HL-60 (cell line): ENCODE measurements at regions not wholly inside any gene's neighbourhood (a gene's known extent, or its start where the extent isn't known, plus 50 kb on each side); places are given as distances from the start of the nearest gene placed in this dataset.

Source experiments
- DNase-seq, 2 experiments: peaks; one replicate each; pipeline ENCODE4 v3.0.0-alpha.2; 2010 to 2020; ENCODE audit warnings: low read depth in 1 of 2, low spot score in 1 of 2
- H3K27ac ChIP-seq: fragments of 250-450 bp; sonication (Bioruptor Pico); replicated peaks from 2 replicates; pipeline ENCODE4 v1.5.1; 2020; ENCODE audit warnings: mild to moderate bottlenecking, moderate library complexity
- H3K27me3 ChIP-seq: fragments of 250-450 bp; sonication (Bioruptor Pico); 2 replicates; pipeline ENCODE4 v1.5.1; 2021; ENCODE audit warnings: mild to moderate bottlenecking, moderate library complexity; ENCODE audit not compliant: insufficient read depth, poor library complexity, severe bottlenecking
- H3K4me3 ChIP-seq: replicated peaks from 2 replicates; pipeline ENCODE4 v1.5.1; 2011; ENCODE audit warnings: mild to moderate bottlenecking, control low read depth, low read length; ENCODE audit not compliant: insufficient read depth
- GABPA ChIP-seq: IDR thresholded peaks from 2 replicates; pipeline ENCODE4 v1.6.1; 2012; ENCODE audit warnings: low read depth
- POLR2AphosphoS5 ChIP-seq: IDR thresholded peaks from 2 replicates; pipeline ENCODE4 v1.6.1; 2012; ENCODE audit warnings: low read depth
- SPI1 ChIP-seq: IDR thresholded peaks from 2 replicates; pipeline ENCODE4 v1.6.1; 2012; ENCODE audit warnings: low read depth, mild to moderate bottlenecking, borderline replicate concordance
- TF ChIP-seq, protein P1 (sequence below): IDR thresholded peaks from 2 replicates; pipeline ENCODE4 v1.6.1; 2012; ENCODE audit warnings: low read depth; ENCODE audit not compliant: insufficient replicate concordance
- TF ChIP-seq, protein P2 (sequence below): IDR thresholded peaks from one replicate; pipeline ENCODE4 v1.5.1; 2011; ENCODE audit warnings: low read length, control low read depth, inconsistent platforms; ENCODE audit not compliant: insufficient read depth

DNA sequence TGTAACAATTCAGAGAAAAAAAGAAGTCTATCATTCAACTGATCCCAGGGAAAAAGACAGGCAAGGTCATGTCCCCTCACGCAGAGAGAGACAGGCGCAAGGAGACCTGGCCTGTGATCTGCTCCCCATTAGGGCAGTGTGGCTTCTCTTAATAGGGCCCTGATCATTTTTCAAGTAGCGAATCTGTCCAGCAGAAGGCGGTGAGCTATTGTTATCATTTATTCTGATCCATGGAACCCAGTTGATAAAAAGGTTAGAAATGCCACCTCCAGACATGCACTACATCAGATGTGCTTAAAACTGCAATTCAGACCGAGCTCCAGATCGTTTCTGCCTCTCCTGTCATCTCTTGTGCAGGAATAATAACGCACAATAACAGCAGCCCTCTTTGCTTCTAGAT lies 1025.6 kb upstream of the PIK3C3 start:
- no peaks in the 10 kb centered on the region for H3K27me3 ChIP-seq
- DNase-seq: no peak
- TF ChIP-seq, protein P1, sequence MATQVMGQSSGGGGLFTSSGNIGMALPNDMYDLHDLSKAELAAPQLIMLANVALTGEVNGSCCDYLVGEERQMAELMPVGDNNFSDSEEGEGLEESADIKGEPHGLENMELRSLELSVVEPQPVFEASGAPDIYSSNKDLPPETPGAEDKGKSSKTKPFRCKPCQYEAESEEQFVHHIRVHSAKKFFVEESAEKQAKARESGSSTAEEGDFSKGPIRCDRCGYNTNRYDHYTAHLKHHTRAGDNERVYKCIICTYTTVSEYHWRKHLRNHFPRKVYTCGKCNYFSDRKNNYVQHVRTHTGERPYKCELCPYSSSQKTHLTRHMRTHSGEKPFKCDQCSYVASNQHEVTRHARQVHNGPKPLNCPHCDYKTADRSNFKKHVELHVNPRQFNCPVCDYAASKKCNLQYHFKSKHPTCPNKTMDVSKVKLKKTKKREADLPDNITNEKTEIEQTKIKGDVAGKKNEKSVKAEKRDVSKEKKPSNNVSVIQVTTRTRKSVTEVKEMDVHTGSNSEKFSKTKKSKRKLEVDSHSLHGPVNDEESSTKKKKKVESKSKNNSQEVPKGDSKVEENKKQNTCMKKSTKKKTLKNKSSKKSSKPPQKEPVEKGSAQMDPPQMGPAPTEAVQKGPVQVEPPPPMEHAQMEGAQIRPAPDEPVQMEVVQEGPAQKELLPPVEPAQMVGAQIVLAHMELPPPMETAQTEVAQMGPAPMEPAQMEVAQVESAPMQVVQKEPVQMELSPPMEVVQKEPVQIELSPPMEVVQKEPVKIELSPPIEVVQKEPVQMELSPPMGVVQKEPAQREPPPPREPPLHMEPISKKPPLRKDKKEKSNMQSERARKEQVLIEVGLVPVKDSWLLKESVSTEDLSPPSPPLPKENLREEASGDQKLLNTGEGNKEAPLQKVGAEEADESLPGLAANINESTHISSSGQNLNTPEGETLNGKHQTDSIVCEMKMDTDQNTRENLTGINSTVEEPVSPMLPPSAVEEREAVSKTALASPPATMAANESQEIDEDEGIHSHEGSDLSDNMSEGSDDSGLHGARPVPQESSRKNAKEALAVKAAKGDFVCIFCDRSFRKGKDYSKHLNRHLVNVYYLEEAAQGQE: no peak
- TF ChIP-seq SPI1 (no peak), POLR2AphosphoS5 (no peak), GABPA (no peak)
- TF ChIP-seq, protein P2, sequence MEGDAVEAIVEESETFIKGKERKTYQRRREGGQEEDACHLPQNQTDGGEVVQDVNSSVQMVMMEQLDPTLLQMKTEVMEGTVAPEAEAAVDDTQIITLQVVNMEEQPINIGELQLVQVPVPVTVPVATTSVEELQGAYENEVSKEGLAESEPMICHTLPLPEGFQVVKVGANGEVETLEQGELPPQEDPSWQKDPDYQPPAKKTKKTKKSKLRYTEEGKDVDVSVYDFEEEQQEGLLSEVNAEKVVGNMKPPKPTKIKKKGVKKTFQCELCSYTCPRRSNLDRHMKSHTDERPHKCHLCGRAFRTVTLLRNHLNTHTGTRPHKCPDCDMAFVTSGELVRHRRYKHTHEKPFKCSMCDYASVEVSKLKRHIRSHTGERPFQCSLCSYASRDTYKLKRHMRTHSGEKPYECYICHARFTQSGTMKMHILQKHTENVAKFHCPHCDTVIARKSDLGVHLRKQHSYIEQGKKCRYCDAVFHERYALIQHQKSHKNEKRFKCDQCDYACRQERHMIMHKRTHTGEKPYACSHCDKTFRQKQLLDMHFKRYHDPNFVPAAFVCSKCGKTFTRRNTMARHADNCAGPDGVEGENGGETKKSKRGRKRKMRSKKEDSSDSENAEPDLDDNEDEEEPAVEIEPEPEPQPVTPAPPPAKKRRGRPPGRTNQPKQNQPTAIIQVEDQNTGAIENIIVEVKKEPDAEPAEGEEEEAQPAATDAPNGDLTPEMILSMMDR: no peak
- no peak overlapping the region for H3K4me3 ChIP-seq
- no peak overlapping the region for H3K27ac ChIP-seq

DNA sequence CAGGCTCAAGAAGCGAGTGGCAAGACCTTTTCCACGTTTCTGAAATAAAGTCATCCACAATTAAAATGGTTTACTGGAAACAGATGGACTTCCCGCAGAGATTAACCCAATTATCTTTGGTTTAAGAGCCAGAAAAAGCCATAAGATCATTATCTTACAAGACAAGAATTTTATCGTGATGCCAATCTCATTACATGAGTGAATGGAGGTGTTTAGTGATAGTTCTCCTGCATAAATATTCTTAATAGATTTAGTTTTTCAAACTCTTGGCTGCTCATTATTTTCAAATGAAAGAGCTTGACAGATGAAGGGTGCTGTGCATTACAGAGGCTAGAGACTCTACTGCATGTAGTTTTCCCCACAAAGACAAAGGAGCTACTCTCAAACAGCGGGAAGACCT lies 1028.4 kb upstream of the PIK3C3 start:
- H3K27ac ChIP-seq: no peak overlapping the region
- H3K27me3 ChIP-seq: no peaks in the 10 kb centered on the region
- DNase-seq: no peak
- no peak for TF ChIP-seq SPI1
- TF ChIP-seq, protein P1: no peak
- no peak for TF ChIP-seq GABPA
- TF ChIP-seq POLR2AphosphoS5: no peak
- TF ChIP-seq, protein P2: no peak
- H3K4me3 ChIP-seq: no peak overlapping the region

DNA sequence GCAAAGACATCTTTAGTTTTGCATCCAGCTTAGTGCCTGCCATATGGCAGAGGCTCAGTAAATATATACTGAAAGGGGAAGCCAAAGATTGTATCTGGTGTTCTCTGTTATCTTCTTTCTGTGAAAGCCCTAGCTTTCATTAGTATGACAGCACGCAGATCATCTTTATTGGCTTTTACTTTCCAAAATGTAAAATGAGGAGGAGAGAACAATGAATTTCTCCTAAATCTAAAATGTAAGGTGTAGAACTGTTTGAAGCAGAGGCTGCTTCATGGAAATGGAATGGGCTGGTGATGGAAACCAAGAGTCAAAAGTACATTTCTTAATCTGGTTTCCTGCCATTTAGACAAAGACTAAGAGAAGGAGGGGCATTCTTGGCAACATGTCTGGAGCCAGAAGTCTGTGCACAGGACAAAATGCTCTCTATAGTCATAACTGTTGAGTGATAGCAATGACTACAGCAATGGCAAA lies 1029.9 kb upstream of the PIK3C3 start:
- Histone ChIP-seq H3K4me3 (no peak overlapping the region), H3K27ac (no peak overlapping the region), H3K27me3 (no peaks in the 10 kb centered on the region)
- no peak for DNase-seq
- no peak for TF ChIP-seq GABPA
- no peak for TF ChIP-seq SPI1
- TF ChIP-seq POLR2AphosphoS5: no peak
- TF ChIP-seq, protein P2: no peak
- TF ChIP-seq, protein P1: no peak
